ENCODE measurements at regions not wholly inside any gene's neighbourhood (a gene's known extent, or its start where the extent isn't known, plus 50 kb on each side); places are given as distances from the start of the nearest gene placed in this dataset.

DNA sequence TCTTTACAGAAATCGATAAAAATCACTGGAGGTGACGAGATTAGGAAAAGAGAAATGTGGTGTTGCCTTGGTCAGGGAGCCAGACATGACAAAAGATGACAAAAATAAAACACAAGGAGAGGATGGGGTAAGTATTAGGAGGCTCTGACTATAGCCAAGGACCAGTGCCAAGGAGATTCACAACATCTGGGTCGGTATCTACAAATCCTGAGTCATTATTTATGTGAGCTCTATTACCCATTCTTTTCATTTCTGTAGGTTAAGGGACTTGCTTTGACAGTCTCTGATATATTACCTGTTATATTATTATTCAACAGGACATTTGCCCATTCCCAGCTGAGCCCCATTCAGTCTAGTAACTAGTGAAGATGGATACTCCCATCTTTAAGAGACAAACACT is 120.8 kb downstream of the TYW3 start:
- Mint-ChIP-seq H3K27ac (ENCODE audit: unreplicated experiment) (no peak overlapping the region), H3K4me3 (ENCODE audit: low read depth, unreplicated experiment) (no peak overlapping the region), H3K27me3 (ENCODE audit: unreplicated experiment) (no peaks in the 10 kb centered on the region), H3K36me3 (ENCODE audit: insufficient read depth, unreplicated experiment) (no peaks in the 10 kb centered on the region), H3K4me1 (ENCODE audit: low read depth, unreplicated experiment) (peaks cover 27% of the 10 kb centered on the region), H3K9me3 (ENCODE audit: low read depth, unreplicated experiment) (no peaks in the 10 kb centered on the region)
- intact Hi-C loops (cut with micrococcal nuclease; ENCODE audit: unreplicated experiment) = no loop called here
- TF ChIP-seq, protein P1, sequence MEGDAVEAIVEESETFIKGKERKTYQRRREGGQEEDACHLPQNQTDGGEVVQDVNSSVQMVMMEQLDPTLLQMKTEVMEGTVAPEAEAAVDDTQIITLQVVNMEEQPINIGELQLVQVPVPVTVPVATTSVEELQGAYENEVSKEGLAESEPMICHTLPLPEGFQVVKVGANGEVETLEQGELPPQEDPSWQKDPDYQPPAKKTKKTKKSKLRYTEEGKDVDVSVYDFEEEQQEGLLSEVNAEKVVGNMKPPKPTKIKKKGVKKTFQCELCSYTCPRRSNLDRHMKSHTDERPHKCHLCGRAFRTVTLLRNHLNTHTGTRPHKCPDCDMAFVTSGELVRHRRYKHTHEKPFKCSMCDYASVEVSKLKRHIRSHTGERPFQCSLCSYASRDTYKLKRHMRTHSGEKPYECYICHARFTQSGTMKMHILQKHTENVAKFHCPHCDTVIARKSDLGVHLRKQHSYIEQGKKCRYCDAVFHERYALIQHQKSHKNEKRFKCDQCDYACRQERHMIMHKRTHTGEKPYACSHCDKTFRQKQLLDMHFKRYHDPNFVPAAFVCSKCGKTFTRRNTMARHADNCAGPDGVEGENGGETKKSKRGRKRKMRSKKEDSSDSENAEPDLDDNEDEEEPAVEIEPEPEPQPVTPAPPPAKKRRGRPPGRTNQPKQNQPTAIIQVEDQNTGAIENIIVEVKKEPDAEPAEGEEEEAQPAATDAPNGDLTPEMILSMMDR (IDR thresholded peaks at IDR 0.05; ENCODE audit: unreplicated experiment) = no peak
- CTCF ChIA-PET = no interaction called here
- DNase-seq = no peak
- BruUV-seq (replicated peaks) = no TSS peak

DNA sequence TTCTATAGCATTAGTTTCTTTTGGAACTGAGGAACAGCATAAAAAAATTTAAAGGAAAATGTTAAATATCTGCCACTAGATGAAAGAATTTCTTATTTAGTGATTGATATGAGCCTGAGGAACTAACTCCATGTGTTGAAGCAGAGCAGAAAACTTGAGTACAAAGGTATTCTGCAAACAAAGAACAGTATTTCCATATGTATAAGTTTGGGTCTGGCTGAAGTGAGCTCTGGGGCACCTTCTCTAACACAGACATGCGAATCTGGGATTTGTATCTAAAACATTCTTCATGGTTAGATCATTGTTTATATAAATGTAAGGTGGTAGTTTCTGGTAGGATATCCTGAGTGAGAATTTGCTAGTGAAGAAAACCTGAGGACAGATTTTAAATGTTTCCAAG is 123.2 kb downstream of the TYW3 start:
- CTCF ChIA-PET = no interaction called here
- Mint-ChIP-seq H3K36me3 (ENCODE audit: insufficient read depth, unreplicated experiment) (no peaks in the 10 kb centered on the region), H3K27me3 (ENCODE audit: unreplicated experiment) (no peaks in the 10 kb centered on the region), H3K27ac (ENCODE audit: unreplicated experiment) (no peak overlapping the region), H3K9me3 (ENCODE audit: low read depth, unreplicated experiment) (peaks cover 6% of the 10 kb centered on the region), H3K4me1 (ENCODE audit: low read depth, unreplicated experiment) (peaks cover 27% of the 10 kb centered on the region), H3K4me3 (ENCODE audit: low read depth, unreplicated experiment) (no peak overlapping the region)
- no peak for DNase-seq
- BruUV-seq (replicated peaks) = no TSS peak
- intact Hi-C loops (cut with micrococcal nuclease; ENCODE audit: unreplicated experiment) = no loop called here
- TF ChIP-seq, protein P1 (IDR thresholded peaks at IDR 0.05; ENCODE audit: unreplicated experiment) = no peak

DNA sequence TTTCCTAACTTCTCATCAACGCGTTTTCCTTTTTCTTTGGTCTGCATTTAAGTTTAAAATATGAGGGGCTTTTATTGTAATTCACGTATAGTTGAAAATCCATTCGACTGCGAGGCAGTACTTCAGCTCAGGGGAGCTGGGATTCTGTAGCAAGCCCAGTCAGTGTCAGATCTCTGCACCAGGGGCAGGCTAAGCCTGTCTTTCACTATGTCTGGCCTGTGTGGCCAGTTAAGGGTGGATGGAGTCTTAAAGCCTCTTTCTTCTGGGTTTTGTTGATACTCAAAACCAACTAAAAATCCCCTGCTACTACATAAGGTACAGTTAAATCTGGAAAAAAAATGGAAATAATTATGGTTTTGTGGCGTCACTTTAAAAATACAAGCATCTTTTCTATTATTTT is 124.7 kb downstream of the TYW3 start:
- H3K27ac Mint-ChIP-seq (ENCODE audit: unreplicated experiment) = peak overlapping the region; percentile 65
- H3K4me1 Mint-ChIP-seq (ENCODE audit: low read depth, unreplicated experiment) = peaks cover 29% of the 10 kb centered on the region
- no peaks in the 10 kb centered on the region for H3K27me3 Mint-ChIP-seq (ENCODE audit: unreplicated experiment)
- TF ChIP-seq, protein P1 (IDR thresholded peaks at IDR 0.05; ENCODE audit: unreplicated experiment) = no peak
- peaks cover 6% of the 10 kb centered on the region for H3K9me3 Mint-ChIP-seq (ENCODE audit: low read depth, unreplicated experiment)
- CTCF ChIA-PET = interaction anchor here (0.7 kb wide), 1 partner anchor 333 kb away, joined by 3 read pairs; no protein-coding TSS in a partner anchor
- BruUV-seq (replicated peaks) = no TSS peak
- intact Hi-C loops (cut with micrococcal nuclease; ENCODE audit: unreplicated experiment) = no loop called here
- H3K4me3 Mint-ChIP-seq (ENCODE audit: low read depth, unreplicated experiment) = no peak overlapping the region
- no peaks in the 10 kb centered on the region for H3K36me3 Mint-ChIP-seq (ENCODE audit: insufficient read depth, unreplicated experiment)
- no peak for DNase-seq

DNA sequence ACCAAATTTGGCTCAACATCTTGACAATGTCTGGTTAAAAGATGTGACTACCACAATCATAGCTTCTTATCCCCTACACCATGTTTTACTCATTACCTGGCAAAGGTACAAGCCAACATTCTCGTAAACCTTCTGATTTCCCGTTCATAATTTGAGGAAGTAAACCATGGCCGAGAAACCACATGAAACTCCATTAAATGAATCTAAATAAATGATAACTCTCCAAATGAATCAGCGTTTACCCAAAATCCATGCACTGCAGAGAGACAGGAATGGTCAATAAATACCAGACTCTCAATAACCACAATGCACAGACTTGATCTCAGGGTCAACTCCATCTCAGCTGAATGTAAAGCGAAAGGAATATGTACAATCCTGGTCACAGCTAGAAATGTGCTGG is 125.2 kb downstream of the TYW3 start:
- TF ChIP-seq, protein P1 (IDR thresholded peaks at IDR 0.05; ENCODE audit: unreplicated experiment) = no peak
- Mint-ChIP-seq H3K4me1 (ENCODE audit: low read depth, unreplicated experiment) (peaks cover 33% of the 10 kb centered on the region), H3K36me3 (ENCODE audit: insufficient read depth, unreplicated experiment) (no peaks in the 10 kb centered on the region), H3K4me3 (ENCODE audit: low read depth, unreplicated experiment) (peak overlapping the region; percentile 31), H3K9me3 (ENCODE audit: low read depth, unreplicated experiment) (peaks cover 9% of the 10 kb centered on the region), H3K27me3 (ENCODE audit: unreplicated experiment) (no peaks in the 10 kb centered on the region), H3K27ac (ENCODE audit: unreplicated experiment) (peak overlapping the region; percentile 65)
- no TSS peak for BruUV-seq (replicated peaks)
- intact Hi-C loops (cut with micrococcal nuclease; ENCODE audit: unreplicated experiment) = no loop called here
- CTCF ChIA-PET = interaction anchor here (0.7 kb wide), 1 partner anchor 332 kb away, joined by 3 read pairs; no protein-coding TSS in a partner anchor
- no peak for DNase-seq
